GM12874 (cell line): ENCODE measurements at regions not wholly inside any gene's neighbourhood (a gene's known extent, or its start where the extent isn't known, plus 50 kb on each side); places are given as distances from the start of the nearest gene placed in this dataset.

Source experiments
- CTCF ChIP-seq: IDR thresholded peaks from 2 replicates; pipeline ENCODE4 v1.5.1; 2011; ENCODE audit warnings: low read depth, mild to moderate bottlenecking, control low read depth, low read length, moderate library complexity; ENCODE audit not compliant: insufficient read depth

- TF ChIP-seq CTCF, result no peak
Measured at GRCh38 chr2:61736953-61737352, 116.9 kb downstream of the FAM161A start.

GRCh38 chr2:61733563-61733962 lies 120.3 kb downstream of the FAM161A start:
- no peak for TF ChIP-seq CTCF

- no peak for TF ChIP-seq CTCF
Measured at GRCh38 chr2:61732787-61733186, 121.1 kb downstream of the FAM161A start.

- TF ChIP-seq CTCF, result no peak
Measured at GRCh38 chr2:61727746-61728145, 126.1 kb downstream of the FAM161A start.

- TF ChIP-seq CTCF, result no peak
Measured at GRCh38 chr2:61726456-61727209, 127.2 kb downstream of the FAM161A start.

GRCh38 chr2:61722800-61723199 lies 131.1 kb downstream of the FAM161A start:
- no peak for TF ChIP-seq CTCF

- TF ChIP-seq CTCF, result no peak
Measured at GRCh38 chr2:61722318-61722717, 131.5 kb downstream of the FAM161A start.
